ENCODE measurements at regions not wholly inside any gene's neighbourhood (a gene's known extent, or its start where the extent isn't known, plus 50 kb on each side); places are given as distances from the start of the nearest gene placed in this dataset.
"Not testable (repeated sequence)": the region's sequence is repeated elsewhere in the genome, so short reads cannot be mapped to it uniquely, and the experiment has no call there.

GRCh38 chr5:35561396-35561795, 56.3 kb upstream of the SPEF2 start:
- DNase-seq, result no peak

GRCh38 chr5:35557748-35558147, 59.9 kb upstream of the SPEF2 start:
- DNase-seq, result no peak

GRCh38 chr5:35557199-35557598, 60.5 kb upstream of the SPEF2 start:
- no peak for DNase-seq

GRCh38 chr5:35554016-35554415, 63.6 kb upstream of the SPEF2 start:
- no peak for DNase-seq

GRCh38 chr5:35545190-35545589, 72.5 kb upstream of the SPEF2 start:
- no peak for DNase-seq

GRCh38 chr5:35543408-35543807, 74.3 kb upstream of the SPEF2 start:
- DNase-seq, result no peak

GRCh38 chr5:35540002-35540401, 77.7 kb upstream of the SPEF2 start:
- DNase-seq, result no peak

- no peak for DNase-seq
Measured at GRCh38 chr5:35538198-35538931, 79.3 kb upstream of the SPEF2 start.

- no peak for DNase-seq
Measured at GRCh38 chr5:35533156-35533555, 84.5 kb upstream of the SPEF2 start.

GRCh38 chr5:35531553-35531952, 86.1 kb upstream of the SPEF2 start:
- DNase-seq, result not testable (repeated sequence)

- DNase-seq, result no peak
Measured at GRCh38 chr5:35518104-35518503, 99.6 kb upstream of the SPEF2 start.

GRCh38 chr5:35516271-35516670, 101.4 kb upstream of the SPEF2 start:
- no peak for DNase-seq

- no peak for DNase-seq
Measured at GRCh38 chr5:35513612-35514011, 104.1 kb upstream of the SPEF2 start.

- no peak for DNase-seq
Measured at GRCh38 chr5:35502206-35502605, 115.5 kb upstream of the SPEF2 start.

- no peak for DNase-seq
Measured at GRCh38 chr5:35488791-35489190, 128.9 kb upstream of the SPEF2 start.

GRCh38 chr5:35488055-35488454, 129.6 kb upstream of the SPEF2 start:
- no peak for DNase-seq

- DNase-seq, result no peak
Measured at GRCh38 chr5:35487233-35488025, 130.2 kb upstream of the SPEF2 start.

- DNase-seq, result no peak
Measured at GRCh38 chr5:35485487-35485886, 132.2 kb upstream of the SPEF2 start.

- DNase-seq, result no peak
Measured at GRCh38 chr5:35484241-35484640, 133.4 kb upstream of the SPEF2 start.

- no peak for DNase-seq
Measured at GRCh38 chr5:35483780-35484179, 133.9 kb upstream of the SPEF2 start.

- no peak for DNase-seq
Measured at GRCh38 chr5:35483191-35483590, 134.5 kb upstream of the SPEF2 start.

- no peak for DNase-seq
Measured at GRCh38 chr5:35482167-35482755, 135.4 kb upstream of the SPEF2 start.

GRCh38 chr5:35478856-35479682, 138.6 kb upstream of the SPEF2 start:
- no peak for DNase-seq
